Activated T-helper 1 cell treated with Interleukin-2 at 50 U/mL for 16 hours (primary cell): ENCODE measurements at regions not wholly inside any gene's neighbourhood (a gene's known extent, or its start where the extent isn't known, plus 50 kb on each side); places are given as distances from the start of the nearest gene placed in this dataset.
"Not testable (repeated sequence)": the region's sequence is repeated elsewhere in the genome, so short reads cannot be mapped to it uniquely, and the experiment has no call there.

Experiments used
- DNase-seq: peaks from one replicate; pipeline ENCODE4 v3.0.0-alpha.2; 2020; ENCODE audit warnings: low read depth

GRCh38 chr16:22436823-22437652 is 62.6 kb upstream of the CDR2 start:
- peak; percentile 52 for DNase-seq

DNA sequence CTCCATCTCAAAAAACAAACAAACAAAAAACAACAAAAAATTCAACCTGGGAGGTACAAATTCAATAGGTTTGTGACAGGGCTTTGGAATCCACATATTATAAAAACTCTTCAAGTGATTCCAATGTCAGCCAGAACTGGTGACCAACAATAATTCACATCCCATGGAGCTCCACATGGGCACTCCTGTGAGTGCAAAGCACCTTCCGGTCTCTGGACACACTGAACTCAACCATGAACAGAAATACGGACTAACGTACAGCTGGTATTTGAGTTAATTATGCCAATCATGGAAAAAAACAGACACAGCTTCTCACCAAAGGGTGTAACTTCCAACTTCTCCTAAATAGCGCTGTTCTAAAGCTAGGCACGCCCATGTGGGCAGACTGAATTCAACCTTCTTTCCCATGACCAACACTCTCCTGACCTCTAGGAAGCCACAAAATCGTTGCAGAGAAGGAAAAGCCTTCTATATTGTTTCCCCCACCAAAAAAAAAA is 62.0 kb upstream of the CDR2 start:
- DNase-seq: not testable (repeated sequence)

DNA sequence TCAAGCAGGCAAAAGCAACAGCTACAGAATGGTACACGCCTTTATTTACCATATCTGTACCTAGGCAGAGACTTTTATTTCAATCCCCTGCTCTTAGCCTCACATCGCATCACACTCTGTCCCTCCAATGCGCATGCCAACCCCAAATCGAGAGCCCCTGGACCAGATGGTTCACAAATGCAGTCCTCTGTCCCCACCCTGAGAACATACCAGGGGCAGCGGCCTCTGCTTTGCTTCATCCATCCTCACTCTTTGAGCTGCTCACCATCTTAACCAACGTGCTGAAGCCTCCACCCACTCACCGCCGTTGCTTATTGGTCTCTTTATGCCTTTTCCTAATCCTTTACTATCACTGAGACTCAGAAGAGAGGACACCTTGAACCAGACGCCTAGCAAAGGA is 56.9 kb upstream of the CDR2 start:
- not testable (repeated sequence) for DNase-seq

DNA sequence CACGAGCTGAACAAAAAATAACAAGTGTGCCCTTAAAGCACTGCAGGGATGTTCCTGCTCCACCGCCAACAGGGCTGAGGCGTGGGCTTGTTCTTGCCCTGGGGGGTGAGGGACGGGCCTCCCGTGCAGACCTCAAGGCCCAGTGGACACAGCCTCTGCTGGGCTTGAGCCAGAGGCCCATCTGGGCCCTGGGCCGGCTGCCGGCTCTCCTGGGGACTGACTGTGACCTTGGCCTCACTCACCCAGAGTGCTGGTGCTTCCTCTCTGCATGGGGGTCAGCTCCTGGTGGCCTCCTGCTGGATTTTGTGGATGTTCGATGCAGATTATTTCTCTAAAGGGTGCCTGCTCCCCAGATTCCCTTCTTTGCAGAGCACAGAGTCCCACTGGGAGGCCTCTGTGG is 54.2 kb upstream of the CDR2 start:
- DNase-seq: no peak

GRCh38 chr16:22427556-22427955 is 53.1 kb upstream of the CDR2 start:
- DNase-seq: no peak

GRCh38 chr16:22425847-22426246 is 51.4 kb upstream of the CDR2 start:
- no peak for DNase-seq

DNA sequence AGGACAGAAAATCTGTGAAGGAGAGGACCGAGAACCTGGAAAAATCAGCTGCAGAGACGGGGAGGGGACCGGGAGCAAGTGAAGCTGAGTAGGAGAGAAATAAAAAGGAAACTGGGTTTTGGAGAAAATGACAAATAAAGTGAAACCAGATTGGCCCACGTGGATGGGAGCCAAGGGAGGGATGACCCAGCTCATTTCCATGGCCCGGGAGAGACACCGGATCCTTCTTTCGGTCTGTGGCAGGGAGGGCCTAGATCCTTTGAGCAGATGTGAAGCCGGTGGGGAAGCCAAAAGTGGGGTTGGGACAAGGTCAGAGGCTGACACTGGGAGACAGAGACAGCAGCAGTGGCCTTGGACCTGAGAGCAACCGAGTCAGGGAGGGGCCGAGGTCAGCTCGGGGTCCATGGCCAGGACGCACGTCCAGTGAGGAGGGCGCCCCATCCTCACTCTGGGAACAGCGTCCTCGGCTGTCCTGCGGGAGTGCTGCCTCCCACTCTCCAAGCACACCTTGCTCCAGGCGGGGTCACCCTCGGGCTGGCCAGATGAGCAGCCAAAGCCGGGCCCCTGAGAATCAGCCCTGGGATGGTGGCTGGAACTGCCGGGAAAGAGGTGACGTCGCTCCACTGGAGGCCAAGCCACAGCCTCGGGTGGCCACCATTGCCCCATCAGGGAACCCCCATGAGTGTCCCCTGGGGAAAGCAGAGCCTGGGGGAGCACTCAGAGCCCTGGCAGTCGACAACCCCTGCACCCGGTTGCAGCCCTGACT is 50.8 kb upstream of the CDR2 start:
- DNase-seq: no peak

GRCh38 chr16:22424161-22424937 is 49.9 kb upstream of the CDR2 start:
- no peak for DNase-seq
